ENCODE measurements at regions not wholly inside any gene's neighbourhood (a gene's known extent, or its start where the extent isn't known, plus 50 kb on each side); places are given as distances from the start of the nearest gene placed in this dataset.
"Not testable (repeated sequence)": the region's sequence is repeated elsewhere in the genome, so short reads cannot be mapped to it uniquely, and the experiment has no call there.

- Histone ChIP-seq H3K36me3 (ENCODE audit: control insufficient read depth, insufficient read depth, low read length) (no peaks in the 10 kb centered on the region), H3K27ac (ENCODE audit: low read length) (no peak overlapping the region), H3K27me3 (ENCODE audit: control insufficient read depth, insufficient read depth, low read length) (no peaks in the 10 kb centered on the region), H3K9me3 (replicated peaks; ENCODE audit: control insufficient read depth, low read depth, low read length) (no peaks in the 10 kb centered on the region), H3K4me1 (ENCODE audit: control insufficient read depth, insufficient read depth, low read length) (no peaks in the 10 kb centered on the region), H3K4me3 (ENCODE audit: low read length) (no peak overlapping the region)
- no CpG with 5 or more reads among the region's 2 CpGs for WGBS (ENCODE audit: insufficient coverage)
- DNase-seq: no peak
Measured at GRCh38 chr4:55272102-55272501, 73.9 kb upstream of the SRD5A3 start.

DNA sequence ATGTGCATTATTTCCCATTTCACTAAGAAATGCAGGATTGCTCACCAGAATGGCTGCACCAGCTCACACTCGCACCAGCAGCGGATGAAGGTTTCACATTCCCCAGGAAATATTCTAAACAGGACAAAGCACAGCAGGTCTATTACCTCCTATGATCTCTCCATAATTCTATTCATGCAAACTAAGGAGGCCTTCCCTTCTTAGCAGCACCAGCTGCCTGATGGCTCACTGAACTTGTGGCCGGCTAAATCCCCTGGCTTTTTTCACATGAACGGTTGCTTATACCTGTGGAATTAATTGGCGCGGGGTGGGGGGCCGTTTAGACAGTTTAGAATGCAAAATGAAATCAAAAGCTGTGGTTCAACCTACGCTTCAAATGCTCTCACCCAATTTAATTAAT lies 73.5 kb upstream of the SRD5A3 start:
- Histone ChIP-seq H3K36me3 (ENCODE audit: control insufficient read depth, insufficient read depth, low read length) (no peaks in the 10 kb centered on the region), H3K4me3 (ENCODE audit: low read length) (no peak overlapping the region), H3K27ac (ENCODE audit: low read length) (no peak overlapping the region), H3K4me1 (ENCODE audit: control insufficient read depth, insufficient read depth, low read length) (no peaks in the 10 kb centered on the region), H3K27me3 (ENCODE audit: control insufficient read depth, insufficient read depth, low read length) (no peaks in the 10 kb centered on the region), H3K9me3 (replicated peaks; ENCODE audit: control insufficient read depth, low read depth, low read length) (no peaks in the 10 kb centered on the region)
- DNase-seq: no peak
- 83% methylated on average over 4 of the region's 8 CpGs for WGBS (ENCODE audit: insufficient coverage)

DNA sequence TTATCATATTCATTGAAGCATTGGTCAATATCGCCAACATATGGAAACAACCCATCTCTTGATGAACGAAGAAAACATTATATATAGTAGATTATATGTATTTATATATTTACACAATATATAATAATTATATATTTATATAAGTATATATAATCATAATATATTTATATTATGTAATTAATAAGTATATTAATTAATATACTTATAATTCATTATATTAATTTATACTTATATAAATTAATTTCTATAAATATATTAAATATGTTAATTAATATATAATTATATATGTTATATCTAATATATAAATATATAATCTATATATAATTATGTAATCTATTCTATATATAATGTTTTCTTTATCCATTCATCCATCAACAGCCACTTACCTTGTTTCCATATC lies 69.0 kb upstream of the SRD5A3 start:
- no peaks in the 10 kb centered on the region for H3K36me3 ChIP-seq (ENCODE audit: control insufficient read depth, insufficient read depth, low read length)
- no peaks in the 10 kb centered on the region for H3K9me3 ChIP-seq (replicated peaks; ENCODE audit: control insufficient read depth, low read depth, low read length)
- no CpG with 5 or more reads among the region's 2 CpGs for WGBS (ENCODE audit: insufficient coverage)
- no peak overlapping the region for H3K27ac ChIP-seq (ENCODE audit: low read length)
- no peak for DNase-seq
- no peak overlapping the region for H3K4me3 ChIP-seq (ENCODE audit: low read length)
- no peaks in the 10 kb centered on the region for H3K4me1 ChIP-seq (ENCODE audit: control insufficient read depth, insufficient read depth, low read length)
- no peaks in the 10 kb centered on the region for H3K27me3 ChIP-seq (ENCODE audit: control insufficient read depth, insufficient read depth, low read length)

- H3K27me3 ChIP-seq (ENCODE audit: control insufficient read depth, insufficient read depth, low read length): no peaks in the 10 kb centered on the region
- H3K4me3 ChIP-seq (ENCODE audit: low read length): no peak overlapping the region
- H3K9me3 ChIP-seq (replicated peaks; ENCODE audit: control insufficient read depth, low read depth, low read length): no peaks in the 10 kb centered on the region
- H3K36me3 ChIP-seq (ENCODE audit: control insufficient read depth, insufficient read depth, low read length): no peaks in the 10 kb centered on the region
- WGBS (ENCODE audit: insufficient coverage): no CpG with 5 or more reads among the region's 1 CpG
- DNase-seq: no peak
- H3K27ac ChIP-seq (ENCODE audit: low read length): no peak overlapping the region
- H3K4me1 ChIP-seq (ENCODE audit: control insufficient read depth, insufficient read depth, low read length): no peaks in the 10 kb centered on the region
Measured at GRCh38 chr4:55278316-55278715, 67.7 kb upstream of the SRD5A3 start.

GRCh38 chr4:55280474-55280873 lies 65.6 kb upstream of the SRD5A3 start:
- not testable (repeated sequence) for DNase-seq; H3K4me3 ChIP-seq (ENCODE audit: low read length); H3K27me3 ChIP-seq (ENCODE audit: control insufficient read depth, insufficient read depth, low read length); H3K4me1 ChIP-seq (ENCODE audit: control insufficient read depth, insufficient read depth, low read length); H3K36me3 ChIP-seq (ENCODE audit: control insufficient read depth, insufficient read depth, low read length); H3K27ac ChIP-seq (ENCODE audit: low read length)
- WGBS (ENCODE audit: insufficient coverage): 33% methylated on average over 4 of the region's 7 CpGs
- peaks cover 14% of the 10 kb centered on the region for H3K9me3 ChIP-seq (replicated peaks; ENCODE audit: control insufficient read depth, low read depth, low read length)

- 65% methylated on average over 5 of the region's 11 CpGs for WGBS (ENCODE audit: insufficient coverage)
- not testable (repeated sequence) for H3K36me3 ChIP-seq (ENCODE audit: control insufficient read depth, insufficient read depth, low read length); H3K4me3 ChIP-seq (ENCODE audit: low read length); H3K4me1 ChIP-seq (ENCODE audit: control insufficient read depth, insufficient read depth, low read length); H3K27ac ChIP-seq (ENCODE audit: low read length); H3K27me3 ChIP-seq (ENCODE audit: control insufficient read depth, insufficient read depth, low read length); DNase-seq
- peaks cover 14% of the 10 kb centered on the region for H3K9me3 ChIP-seq (replicated peaks; ENCODE audit: control insufficient read depth, low read depth, low read length)
Measured at GRCh38 chr4:55281118-55281683, 64.8 kb upstream of the SRD5A3 start.

DNA sequence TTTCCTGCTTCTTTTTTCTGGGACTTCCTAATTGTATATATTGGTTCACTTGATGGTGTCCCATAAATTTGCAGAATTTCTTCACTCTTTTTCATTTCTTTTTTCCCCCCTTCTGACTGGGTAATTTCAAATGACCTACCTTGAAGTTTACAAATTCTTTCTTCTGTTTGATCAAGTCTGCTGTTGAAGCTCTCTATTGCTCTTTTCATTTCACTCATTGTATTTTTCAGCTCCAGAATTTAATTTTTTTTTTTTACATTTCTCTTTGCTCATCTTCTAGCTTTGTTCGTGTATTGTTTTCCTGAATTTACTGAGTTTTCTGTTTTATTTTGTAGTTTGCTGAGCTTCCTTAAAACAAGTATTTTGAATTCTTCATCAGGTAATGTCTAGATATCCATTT lies 61.7 kb upstream of the SRD5A3 start:
- no peak overlapping the region for H3K4me3 ChIP-seq (ENCODE audit: low read length)
- H3K27me3 ChIP-seq (ENCODE audit: control insufficient read depth, insufficient read depth, low read length): no peaks in the 10 kb centered on the region
- H3K36me3 ChIP-seq (ENCODE audit: control insufficient read depth, insufficient read depth, low read length): no peaks in the 10 kb centered on the region
- no peak overlapping the region for H3K27ac ChIP-seq (ENCODE audit: low read length)
- no CpG with 5 or more reads among the region's 1 CpG for WGBS (ENCODE audit: insufficient coverage)
- no peak for DNase-seq
- H3K9me3 ChIP-seq (replicated peaks; ENCODE audit: control insufficient read depth, low read depth, low read length): peaks cover 14% of the 10 kb centered on the region
- H3K4me1 ChIP-seq (ENCODE audit: control insufficient read depth, insufficient read depth, low read length): no peaks in the 10 kb centered on the region

DNA sequence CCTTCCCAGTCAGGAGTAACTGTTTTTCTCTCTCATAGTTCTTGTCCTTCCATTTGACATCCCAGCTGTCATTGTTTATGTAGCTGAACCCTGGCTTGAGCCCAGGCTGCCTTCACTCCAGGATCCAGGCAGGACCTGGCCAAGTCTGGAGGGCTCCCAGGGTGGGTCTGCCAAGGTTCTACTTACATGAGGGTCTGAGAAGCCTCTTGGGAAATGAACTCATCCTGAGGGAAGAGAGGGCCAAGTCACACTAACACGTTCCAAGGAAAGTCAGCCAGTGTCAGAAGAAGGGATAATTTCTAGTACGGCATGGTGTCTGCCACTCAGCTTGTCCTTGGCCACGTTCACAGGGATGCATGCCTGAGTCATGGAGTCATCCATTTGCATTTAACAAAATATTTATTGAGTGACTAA lies 54.8 kb upstream of the SRD5A3 start:
- peaks cover 4% of the 10 kb centered on the region for H3K4me1 ChIP-seq (ENCODE audit: control insufficient read depth, insufficient read depth, low read length)
- H3K36me3 ChIP-seq (ENCODE audit: control insufficient read depth, insufficient read depth, low read length): no peaks in the 10 kb centered on the region
- DNase-seq: peak; percentile 55
- no peak overlapping the region for H3K27ac ChIP-seq (ENCODE audit: low read length)
- no peak overlapping the region for H3K4me3 ChIP-seq (ENCODE audit: low read length)
- H3K9me3 ChIP-seq (replicated peaks; ENCODE audit: control insufficient read depth, low read depth, low read length): no peaks in the 10 kb centered on the region
- no CpG with 5 or more reads among the region's 3 CpGs for WGBS (ENCODE audit: insufficient coverage)
- H3K27me3 ChIP-seq (ENCODE audit: control insufficient read depth, insufficient read depth, low read length): no peaks in the 10 kb centered on the region

DNA sequence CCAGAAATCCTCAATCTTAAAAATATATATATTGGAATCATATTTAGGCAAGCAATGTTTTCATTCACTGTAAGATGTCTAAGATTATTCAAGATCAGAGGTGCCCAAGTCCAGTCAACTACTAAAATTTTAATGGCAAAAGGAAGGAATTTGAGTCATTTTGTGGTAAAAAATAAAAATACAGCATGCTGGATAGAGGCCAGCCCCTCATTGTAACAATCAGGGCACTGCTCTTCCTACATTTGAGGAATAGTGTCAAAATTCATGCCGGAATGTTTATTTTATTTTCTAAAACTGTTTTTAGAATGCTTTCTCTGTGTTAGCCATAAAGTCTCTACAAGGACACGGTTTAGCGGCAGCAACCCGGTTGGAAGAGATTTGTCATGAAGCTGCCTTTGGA lies 49.9 kb upstream of the SRD5A3 start:
- no CpG with 5 or more reads among the region's 4 CpGs for WGBS (ENCODE audit: insufficient coverage)
- no peaks in the 10 kb centered on the region for H3K27me3 ChIP-seq (ENCODE audit: control insufficient read depth, insufficient read depth, low read length)
- no peak for DNase-seq
- H3K4me3 ChIP-seq (ENCODE audit: low read length): no peak overlapping the region
- no peaks in the 10 kb centered on the region for H3K36me3 ChIP-seq (ENCODE audit: control insufficient read depth, insufficient read depth, low read length)
- no peak overlapping the region for H3K27ac ChIP-seq (ENCODE audit: low read length)
- H3K4me1 ChIP-seq (ENCODE audit: control insufficient read depth, insufficient read depth, low read length): peaks cover 2% of the 10 kb centered on the region
- no peaks in the 10 kb centered on the region for H3K9me3 ChIP-seq (replicated peaks; ENCODE audit: control insufficient read depth, low read depth, low read length)
